Right lung (tissue), 2 donors: ENCODE measurements at regions not wholly inside any gene's neighbourhood (a gene's known extent, or its start where the extent isn't known, plus 50 kb on each side); places are given as distances from the start of the nearest gene placed in this dataset.

Experiments used
- DNase-seq, 2 donors: peaks; one replicate each; pipeline ENCODE4 v3.0.0-alpha.2; 2013

- DNase-seq = no peak
These were observed 125.1 kb upstream of the FGGY start for GRCh38 chr1:59171788-59172187.

GRCh38 chr1:59172693-59173092 is 124.2 kb upstream of the FGGY start:
- no peak for DNase-seq

GRCh38 chr1:59173721-59174120 is 123.2 kb upstream of the FGGY start:
- DNase-seq = no peak

GRCh38 chr1:59176471-59176870 is 120.4 kb upstream of the FGGY start:
- no peak for DNase-seq

- DNase-seq = no peak
These were observed 119.1 kb upstream of the FGGY start for GRCh38 chr1:59177756-59178155.

- DNase-seq = peak; percentile 90 to 94
These were observed 118.3 kb upstream of the FGGY start for GRCh38 chr1:59178339-59179187.

GRCh38 chr1:59179673-59180072 is 117.2 kb upstream of the FGGY start:
- no peak for DNase-seq

- DNase-seq = peak; percentile 73 to 74
These were observed 116.2 kb upstream of the FGGY start for GRCh38 chr1:59180735-59181134.

GRCh38 chr1:59183749-59184317 is 113.1 kb upstream of the FGGY start:
- DNase-seq = no peak

- DNase-seq = no peak
These were observed 112.5 kb upstream of the FGGY start for GRCh38 chr1:59184365-59184905.

GRCh38 chr1:59185163-59185860 is 111.6 kb upstream of the FGGY start:
- no peak for DNase-seq

GRCh38 chr1:59186656-59187055 is 110.2 kb upstream of the FGGY start:
- no peak for DNase-seq

GRCh38 chr1:59188413-59189213 is 108.3 kb upstream of the FGGY start:
- DNase-seq = no peak

- DNase-seq = no peak
These were observed 103.3 kb upstream of the FGGY start for GRCh38 chr1:59193443-59194093.

GRCh38 chr1:59194621-59195020 is 102.3 kb upstream of the FGGY start:
- no peak for DNase-seq

- DNase-seq = no peak
These were observed 101.7 kb upstream of the FGGY start for GRCh38 chr1:59195151-59195550.

- DNase-seq = no peak
These were observed 98.3 kb upstream of the FGGY start for GRCh38 chr1:59198564-59198963.

GRCh38 chr1:59199147-59199546 is 97.7 kb upstream of the FGGY start:
- no peak for DNase-seq

GRCh38 chr1:59199719-59200376 is 97.0 kb upstream of the FGGY start:
- no peak for DNase-seq

- DNase-seq = no peak
These were observed 95.6 kb upstream of the FGGY start for GRCh38 chr1:59201341-59201740.

GRCh38 chr1:59202455-59202854 is 94.4 kb upstream of the FGGY start:
- no peak for DNase-seq
